ENCODE measurements at regions not wholly inside any gene's neighbourhood (a gene's known extent, or its start where the extent isn't known, plus 50 kb on each side); places are given as distances from the start of the nearest gene placed in this dataset.

- WGBS, 2 experiments (ENCODE audit: insufficient coverage in 1 of 2, insufficient read length in 1 of 2): 88% methylated on average over 4 of the region's 4 CpGs; no CpG with 5 or more reads in 1 of the 2 experiments
- Histone ChIP-seq H3K27me3 (ENCODE audit: control insufficient read depth, insufficient read depth, low read length, poor library complexity, severe bottlenecking) (no peaks in the 10 kb centered on the region), H3K9me3 (ENCODE audit: control insufficient read depth, low read length) (no peaks in the 10 kb centered on the region), H3K4me3 (ENCODE audit: low read length) (no peak overlapping the region), H3K4me1 (ENCODE audit: control insufficient read depth, insufficient read depth, low read length) (no peaks in the 10 kb centered on the region), H3K9ac (ENCODE audit: extremely low read depth, low read length, poor library complexity, severe bottlenecking) (no peak overlapping the region), H3K36me3 (ENCODE audit: control insufficient read depth, insufficient read depth, low read length) (no peaks in the 10 kb centered on the region), H3K27ac (ENCODE audit: low read depth, low read length) (no peak overlapping the region)
- Mint-ChIP-seq H3K4me1 (no peaks in the 10 kb centered on the region), H3K4me3 (no peak overlapping the region), H3K27ac (no peak overlapping the region), H3K9me3 (no peaks in the 10 kb centered on the region), H3K36me3 (ENCODE audit: low read depth) (no peaks in the 10 kb centered on the region), H3K27me3 (ENCODE audit: insufficient read depth) (no peaks in the 10 kb centered on the region)
- DNase-seq: no peak
- TF ChIP-seq CTCF (conservative IDR thresholded peaks at IDR 0.05): no peak
These were observed 445.6 kb downstream of the NFIB start for GRCh38 chr9:13868336-13868735.

- Mint-ChIP-seq H3K9me3 (no peaks in the 10 kb centered on the region), H3K4me1 (peaks cover 8% of the 10 kb centered on the region), H3K27ac (no peak overlapping the region), H3K36me3 (ENCODE audit: low read depth) (no peaks in the 10 kb centered on the region), H3K27me3 (ENCODE audit: insufficient read depth) (no peaks in the 10 kb centered on the region), H3K4me3 (no peak overlapping the region)
- Histone ChIP-seq H3K4me1 (ENCODE audit: control insufficient read depth, insufficient read depth, low read length) (no peaks in the 10 kb centered on the region), H3K4me3 (ENCODE audit: low read length) (no peak overlapping the region), H3K36me3 (ENCODE audit: control insufficient read depth, insufficient read depth, low read length) (no peaks in the 10 kb centered on the region), H3K27ac (ENCODE audit: low read depth, low read length) (no peak overlapping the region), H3K9ac (ENCODE audit: extremely low read depth, low read length, poor library complexity, severe bottlenecking) (no peak overlapping the region), H3K9me3 (ENCODE audit: control insufficient read depth, low read length) (no peaks in the 10 kb centered on the region), H3K27me3 (ENCODE audit: control insufficient read depth, insufficient read depth, low read length, poor library complexity, severe bottlenecking) (no peaks in the 10 kb centered on the region)
- TF ChIP-seq CTCF (conservative IDR thresholded peaks at IDR 0.05): no peak
- no peak for DNase-seq
- WGBS, 2 experiments (ENCODE audit: insufficient coverage in 1 of 2, insufficient read length in 1 of 2): 100% methylated on average over 1 of the region's 1 CpG; no CpG with 5 or more reads in 1 of the 2 experiments
These were observed 448.1 kb downstream of the NFIB start for GRCh38 chr9:13865869-13866268.

- DNase-seq: no peak
- no peaks in the 10 kb centered on the region for H3K27me3 Mint-ChIP-seq (ENCODE audit: insufficient read depth)
- H3K4me1 ChIP-seq (ENCODE audit: control insufficient read depth, insufficient read depth, low read length): no peaks in the 10 kb centered on the region
- H3K27me3 ChIP-seq (ENCODE audit: control insufficient read depth, insufficient read depth, low read length, poor library complexity, severe bottlenecking): no peaks in the 10 kb centered on the region
- no peaks in the 10 kb centered on the region for H3K36me3 ChIP-seq (ENCODE audit: control insufficient read depth, insufficient read depth, low read length)
- no peak overlapping the region for H3K4me3 Mint-ChIP-seq
- no peak overlapping the region for H3K27ac ChIP-seq (ENCODE audit: low read depth, low read length)
- no peaks in the 10 kb centered on the region for H3K36me3 Mint-ChIP-seq (ENCODE audit: low read depth)
- H3K4me3 ChIP-seq (ENCODE audit: low read length): no peak overlapping the region
- no peak overlapping the region for H3K27ac Mint-ChIP-seq
- H3K9me3 Mint-ChIP-seq: no peaks in the 10 kb centered on the region
- 76% methylated on average over 1 of the region's 1 CpG; no CpG with 5 or more reads in 1 of the 2 experiments for WGBS, 2 experiments (ENCODE audit: insufficient coverage in 1 of 2, insufficient read length in 1 of 2)
- no peak for TF ChIP-seq CTCF (conservative IDR thresholded peaks at IDR 0.05)
- no peaks in the 10 kb centered on the region for H3K9me3 ChIP-seq (ENCODE audit: control insufficient read depth, low read length)
- H3K9ac ChIP-seq (ENCODE audit: extremely low read depth, low read length, poor library complexity, severe bottlenecking): no peak overlapping the region
- H3K4me1 Mint-ChIP-seq: peaks cover 8% of the 10 kb centered on the region
These were observed 450.8 kb downstream of the NFIB start for GRCh38 chr9:13863112-13863511.
